GM18508 (cell line): ENCODE measurements at regions not wholly inside any gene's neighbourhood (a gene's known extent, or its start where the extent isn't known, plus 50 kb on each side); places are given as distances from the start of the nearest gene placed in this dataset.

ENCODE experiments used
- ATAC-seq: cut with Tn5 transposase; IDR thresholded peaks from one replicate; pipeline ENCODE4 v1.9.1; 2021; ENCODE audit warnings: moderate number of reproducible peaks; ENCODE audit not compliant: insufficient read depth, unreplicated experiment

DNA sequence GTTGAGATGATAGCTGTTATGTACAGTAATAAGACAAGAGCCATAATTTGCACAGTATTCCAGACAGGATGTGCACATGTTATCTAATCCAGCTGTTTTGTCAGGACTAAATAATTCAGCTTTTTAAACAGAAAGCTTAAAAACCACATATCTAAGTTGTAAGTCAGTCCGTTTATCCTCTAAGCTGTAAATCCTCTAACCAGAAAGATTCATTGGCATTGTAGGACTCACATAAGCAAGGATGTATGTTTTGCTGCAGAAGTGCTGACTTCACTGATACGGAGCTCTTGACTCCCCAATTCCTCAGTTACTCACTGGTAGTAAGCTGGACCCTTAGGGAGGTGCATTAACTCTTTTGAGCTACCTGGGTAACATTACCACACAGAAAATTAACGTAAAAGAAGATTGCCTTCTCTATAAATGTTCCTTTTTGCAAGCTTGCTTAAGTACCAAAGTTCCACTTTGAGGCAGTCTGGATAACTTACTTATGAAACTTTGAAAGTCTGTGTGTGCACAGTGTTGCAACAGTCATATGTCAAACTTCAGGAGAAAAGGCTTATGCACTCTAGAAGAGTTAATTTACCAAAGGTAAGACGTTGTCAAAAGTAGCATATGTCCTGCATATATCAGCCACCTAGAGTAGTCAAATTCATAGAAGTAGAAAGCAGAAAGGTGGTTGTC lies 58.3 kb upstream of the MAGEB2 start:
- ATAC-seq: no peak

DNA sequence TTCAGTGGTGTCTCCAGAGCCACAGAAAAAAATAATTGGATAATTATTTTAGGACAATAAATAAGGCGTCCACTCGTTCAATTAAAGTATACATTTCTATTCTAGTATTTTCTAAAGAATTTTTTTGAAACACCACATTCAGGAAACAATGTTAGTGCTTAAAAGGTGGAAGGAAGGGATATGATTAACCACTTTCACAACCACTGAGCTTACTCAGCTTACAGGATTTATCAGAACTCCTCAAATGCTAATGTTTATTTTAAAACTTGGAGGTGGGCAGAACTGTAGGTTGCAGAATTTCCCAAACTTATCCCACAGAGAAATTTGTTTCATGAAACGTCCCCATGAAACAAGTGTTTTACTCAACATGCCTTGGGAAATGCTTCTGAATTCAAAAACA lies 54.3 kb upstream of the MAGEB2 start:
- no peak for ATAC-seq
